Superior temporal gyrus (tissue), 1 donor: ENCODE measurements at regions not wholly inside any gene's neighbourhood (a gene's known extent, or its start where the extent isn't known, plus 50 kb on each side); places are given as distances from the start of the nearest gene placed in this dataset.

Experiments used
- DNase-seq: peaks from one replicate; pipeline ENCODE4 v3.0.0-alpha.2; 2016; ENCODE audit errors: extremely low spot score

- DNase-seq, result no peak
Observed at GRCh38 chr9:118940473-118940872, 428.8 kb downstream of the BRINP1 start.

GRCh38 chr9:118946669-118947068 is 422.6 kb downstream of the BRINP1 start:
- no peak for DNase-seq

GRCh38 chr9:118954857-118955256 is 414.4 kb downstream of the BRINP1 start:
- no peak for DNase-seq

- DNase-seq, result no peak
Observed at GRCh38 chr9:118957585-118957984, 411.6 kb downstream of the BRINP1 start.

GRCh38 chr9:118959366-118959765 is 409.9 kb downstream of the BRINP1 start:
- DNase-seq, result no peak

GRCh38 chr9:118961857-118962256 is 407.4 kb downstream of the BRINP1 start:
- peak; percentile 25 for DNase-seq

- peak; percentile 38 for DNase-seq
Observed at GRCh38 chr9:118962426-118962825, 406.8 kb downstream of the BRINP1 start.

GRCh38 chr9:118963674-118964073 is 405.6 kb downstream of the BRINP1 start:
- no peak for DNase-seq

GRCh38 chr9:118967901-118968300 is 401.3 kb downstream of the BRINP1 start:
- DNase-seq, result no peak

- DNase-seq, result no peak
Observed at GRCh38 chr9:118975736-118976135, 393.5 kb downstream of the BRINP1 start.

- no peak for DNase-seq
Observed at GRCh38 chr9:118976160-118976559, 393.1 kb downstream of the BRINP1 start.

GRCh38 chr9:118984607-118985006 is 384.6 kb downstream of the BRINP1 start:
- no peak for DNase-seq

- no peak for DNase-seq
Observed at GRCh38 chr9:118985851-118986250, 383.4 kb downstream of the BRINP1 start.

GRCh38 chr9:118987167-118987566 is 382.1 kb downstream of the BRINP1 start:
- DNase-seq, result no peak

- no peak for DNase-seq
Observed at GRCh38 chr9:118990949-118991348, 378.3 kb downstream of the BRINP1 start.

- DNase-seq, result no peak
Observed at GRCh38 chr9:118991366-118992285, 377.6 kb downstream of the BRINP1 start.

GRCh38 chr9:118992813-118993794 is 376.1 kb downstream of the BRINP1 start:
- no peak for DNase-seq

- DNase-seq, result no peak
Observed at GRCh38 chr9:118993965-118994364, 375.3 kb downstream of the BRINP1 start.

- DNase-seq, result no peak
Observed at GRCh38 chr9:119002491-119002890, 366.7 kb downstream of the BRINP1 start.

- peak; percentile 63 for DNase-seq
Observed at GRCh38 chr9:119003201-119003611, 366.0 kb downstream of the BRINP1 start.

- DNase-seq, result no peak
Observed at GRCh38 chr9:119003882-119004617, 365.2 kb downstream of the BRINP1 start.

GRCh38 chr9:119004618-119004990 is 364.6 kb downstream of the BRINP1 start:
- DNase-seq, result no peak
